GM10266 (cell line): ENCODE measurements at regions not wholly inside any gene's neighbourhood (a gene's known extent, or its start where the extent isn't known, plus 50 kb on each side); places are given as distances from the start of the nearest gene placed in this dataset.

Experiments used
- DNase-seq: peaks from one replicate; pipeline ENCODE4 v3.0.0; 2012; ENCODE audit errors: extremely low spot score
- TF ChIP-seq, protein P1 (sequence below): IDR thresholded peaks from 2 replicates; pipeline ENCODE4 v1.5.1; 2012; ENCODE audit warnings: mild to moderate bottlenecking, low read depth; ENCODE audit not compliant: control insufficient read depth, insufficient read depth; ENCODE audit errors: missing control alignments

DNA sequence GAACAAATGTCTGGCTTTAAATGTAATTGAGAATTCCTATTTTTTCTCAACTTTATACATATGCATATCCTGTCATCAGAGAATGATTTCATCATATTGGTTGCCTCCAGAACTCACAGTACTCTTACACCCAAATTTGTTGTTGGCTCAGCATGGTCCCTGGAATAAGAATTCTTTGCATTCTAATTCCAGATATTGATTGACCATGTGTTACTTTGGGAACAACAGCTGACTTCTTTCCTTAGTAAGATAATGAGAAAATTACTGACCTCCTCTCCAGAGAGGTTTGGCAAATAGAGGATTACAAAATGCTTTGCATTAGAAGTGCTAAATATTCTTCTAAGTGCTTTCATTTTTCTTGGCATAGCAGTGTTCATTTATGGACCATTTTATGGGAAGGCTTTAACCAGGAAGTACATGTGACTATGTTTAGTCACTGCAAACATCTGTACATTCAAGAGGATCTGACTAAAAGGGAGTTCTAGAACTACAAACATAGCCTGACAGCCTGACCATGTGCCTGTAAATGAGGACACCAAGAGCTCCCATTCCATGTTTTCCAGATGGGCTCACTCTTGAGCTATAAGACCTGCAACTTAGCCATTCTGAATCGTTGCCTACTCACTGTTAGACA lies 391.6 kb upstream of the DPPA4 start:
- TF ChIP-seq, protein P1, sequence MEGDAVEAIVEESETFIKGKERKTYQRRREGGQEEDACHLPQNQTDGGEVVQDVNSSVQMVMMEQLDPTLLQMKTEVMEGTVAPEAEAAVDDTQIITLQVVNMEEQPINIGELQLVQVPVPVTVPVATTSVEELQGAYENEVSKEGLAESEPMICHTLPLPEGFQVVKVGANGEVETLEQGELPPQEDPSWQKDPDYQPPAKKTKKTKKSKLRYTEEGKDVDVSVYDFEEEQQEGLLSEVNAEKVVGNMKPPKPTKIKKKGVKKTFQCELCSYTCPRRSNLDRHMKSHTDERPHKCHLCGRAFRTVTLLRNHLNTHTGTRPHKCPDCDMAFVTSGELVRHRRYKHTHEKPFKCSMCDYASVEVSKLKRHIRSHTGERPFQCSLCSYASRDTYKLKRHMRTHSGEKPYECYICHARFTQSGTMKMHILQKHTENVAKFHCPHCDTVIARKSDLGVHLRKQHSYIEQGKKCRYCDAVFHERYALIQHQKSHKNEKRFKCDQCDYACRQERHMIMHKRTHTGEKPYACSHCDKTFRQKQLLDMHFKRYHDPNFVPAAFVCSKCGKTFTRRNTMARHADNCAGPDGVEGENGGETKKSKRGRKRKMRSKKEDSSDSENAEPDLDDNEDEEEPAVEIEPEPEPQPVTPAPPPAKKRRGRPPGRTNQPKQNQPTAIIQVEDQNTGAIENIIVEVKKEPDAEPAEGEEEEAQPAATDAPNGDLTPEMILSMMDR = no peak
- DNase-seq = no peak

DNA sequence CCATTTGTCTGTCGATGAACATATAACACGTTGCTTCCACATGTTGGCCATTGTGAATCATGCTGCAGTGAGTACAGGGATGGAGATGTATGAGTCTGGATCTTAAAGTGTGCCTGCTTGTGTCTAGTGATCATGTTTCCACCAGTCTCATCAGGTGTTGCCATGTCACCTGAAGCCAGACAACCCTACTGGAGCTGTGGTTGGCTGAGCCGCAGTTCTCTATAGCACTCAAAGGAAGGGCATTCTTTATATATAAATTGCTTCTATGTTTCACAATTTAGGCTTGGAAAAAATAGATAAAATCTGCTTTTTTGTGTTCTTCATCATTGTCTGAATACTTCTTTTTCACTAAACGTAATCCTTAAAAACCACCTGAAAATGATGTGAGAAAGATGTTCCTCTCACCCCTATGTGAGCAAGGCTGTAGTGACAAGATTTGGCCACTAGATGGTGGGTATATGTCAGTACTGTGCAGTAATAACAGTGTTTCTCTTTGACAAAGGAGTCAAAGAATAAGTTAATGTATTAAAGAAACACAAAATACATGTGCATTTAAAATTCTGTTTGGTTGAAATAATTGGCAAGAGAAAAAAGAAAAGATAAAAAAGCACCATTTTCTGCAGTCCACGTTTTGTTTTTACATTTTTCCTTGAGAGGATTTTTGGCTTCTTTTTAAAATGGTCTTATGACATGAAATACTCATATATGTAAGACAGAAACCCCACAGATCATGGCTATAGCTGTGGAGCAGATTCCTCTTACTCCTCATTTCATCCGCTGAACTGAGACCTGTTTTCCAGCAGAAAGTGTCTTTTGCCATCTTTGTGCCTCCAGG lies 394.5 kb upstream of the DPPA4 start:
- DNase-seq = peak; percentile 20
- TF ChIP-seq, protein P1 = peak; percentile 81

DNA sequence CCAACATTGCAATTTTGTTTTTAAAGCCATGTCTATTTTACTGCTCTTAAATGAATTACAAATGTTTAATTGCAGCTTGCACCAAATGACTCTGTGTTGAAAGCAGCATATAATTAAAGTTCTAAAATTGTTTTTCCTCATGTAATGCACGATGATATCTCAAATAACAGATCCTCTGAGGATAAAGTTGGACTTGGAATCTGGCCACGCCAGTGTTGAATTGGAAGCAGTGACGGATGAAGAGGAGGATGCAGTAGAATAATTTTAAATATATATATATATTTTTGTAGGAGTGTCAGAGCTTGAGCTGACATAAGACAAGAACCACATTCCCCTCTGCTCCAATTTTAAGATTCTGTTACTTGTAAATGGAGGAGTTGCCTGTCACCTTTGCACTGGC lies 406.6 kb upstream of the DPPA4 start:
- TF ChIP-seq, protein P1 = no peak
- no peak for DNase-seq

DNA sequence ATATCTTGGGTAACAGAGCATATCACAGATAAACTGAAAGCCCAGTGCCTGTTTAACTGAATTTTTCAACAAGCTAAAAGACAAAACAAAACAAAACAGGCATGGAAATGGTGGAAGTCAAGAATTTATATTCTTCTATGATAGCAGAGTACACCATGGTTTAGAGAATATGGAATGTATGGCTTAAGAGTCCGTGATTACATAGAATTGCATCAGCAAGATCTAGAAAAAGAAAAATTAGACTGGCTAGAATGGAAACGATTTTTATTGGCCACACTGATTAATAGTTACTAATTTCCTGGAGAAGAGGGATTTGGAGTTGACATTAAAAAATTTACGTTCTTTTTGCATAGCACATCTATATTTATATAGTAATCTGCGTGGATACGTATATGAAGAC lies 435.2 kb upstream of the DPPA4 start:
- TF ChIP-seq, protein P1 = no peak
- DNase-seq = no peak

DNA sequence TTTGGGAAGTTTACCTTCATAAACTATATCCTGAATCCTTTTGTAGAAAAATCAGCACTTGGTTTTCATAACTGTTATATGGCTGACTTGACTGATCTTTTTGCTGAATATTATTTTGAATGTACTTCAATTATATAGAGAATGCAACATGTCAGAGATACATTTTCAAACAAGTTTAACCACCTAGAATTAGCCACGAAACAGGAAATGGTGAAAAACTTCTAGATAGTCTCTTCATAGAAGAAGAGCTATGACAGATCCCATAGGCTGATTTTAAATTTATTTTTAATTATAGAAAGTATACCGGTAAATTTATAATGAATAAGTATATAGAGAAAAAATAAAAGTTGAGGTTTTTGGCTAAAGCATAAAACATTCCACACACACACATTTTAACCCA lies 436.8 kb upstream of the DPPA4 start:
- TF ChIP-seq, protein P1 = no peak
- DNase-seq = no peak

DNA sequence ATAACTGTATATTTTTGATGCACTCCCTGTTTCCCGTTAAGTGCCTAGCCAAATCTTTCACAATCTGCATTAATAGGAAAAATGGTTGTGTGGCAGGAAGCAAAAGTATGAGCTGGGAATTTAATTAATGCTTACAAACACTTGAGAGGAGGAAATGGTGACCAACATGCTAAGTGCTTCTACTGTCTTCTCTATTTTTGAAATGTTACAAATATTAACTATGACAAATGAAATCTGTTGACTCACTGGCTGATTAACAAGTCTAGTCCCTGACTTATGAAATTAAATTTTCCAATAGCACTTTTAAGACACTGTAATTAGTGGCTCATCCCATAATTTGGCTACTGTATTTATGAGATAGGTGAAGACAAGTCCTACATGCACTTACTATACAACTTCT lies 446.9 kb upstream of the DPPA4 start:
- TF ChIP-seq, protein P1 = no peak
- DNase-seq = no peak
